ENCODE measurements at regions not wholly inside any gene's neighbourhood (a gene's known extent, or its start where the extent isn't known, plus 50 kb on each side); places are given as distances from the start of the nearest gene placed in this dataset.

- DNase-seq (ENCODE audit: low read depth), result no peak
- in situ Hi-C loops (cut with HindIII; ENCODE audit: low pct_unique_long_range_greater_than_20kb, low sequenced_read_pairs), result no loop called here
Observed at GRCh38 chr1:177472567-177472966, 301.8 kb downstream of the BRINP2 start.

- DNase-seq (ENCODE audit: low read depth), result no peak
- in situ Hi-C loops (cut with HindIII; ENCODE audit: low pct_unique_long_range_greater_than_20kb, low sequenced_read_pairs), result no loop called here
Observed at GRCh38 chr1:177471244-177471643, 300.5 kb downstream of the BRINP2 start.

GRCh38 chr1:177469519-177469918 lies 298.8 kb downstream of the BRINP2 start:
- DNase-seq (ENCODE audit: low read depth), result no peak
- in situ Hi-C loops (cut with HindIII; ENCODE audit: low pct_unique_long_range_greater_than_20kb, low sequenced_read_pairs), result no loop called here

- no peak for DNase-seq (ENCODE audit: low read depth)
- in situ Hi-C loops (cut with HindIII; ENCODE audit: low pct_unique_long_range_greater_than_20kb, low sequenced_read_pairs), result no loop called here
Observed at GRCh38 chr1:177466286-177466685, 295.5 kb downstream of the BRINP2 start.

- no peak for DNase-seq (ENCODE audit: low read depth)
- in situ Hi-C loops (cut with HindIII; ENCODE audit: low pct_unique_long_range_greater_than_20kb, low sequenced_read_pairs), result no loop called here
Observed at GRCh38 chr1:177464686-177465085, 293.9 kb downstream of the BRINP2 start.

- DNase-seq (ENCODE audit: low read depth), result no peak
- in situ Hi-C loops (cut with HindIII; ENCODE audit: low pct_unique_long_range_greater_than_20kb, low sequenced_read_pairs), result no loop called here
Observed at GRCh38 chr1:177451191-177451590, 280.4 kb downstream of the BRINP2 start.

- in situ Hi-C loops (cut with HindIII; ENCODE audit: low pct_unique_long_range_greater_than_20kb, low sequenced_read_pairs), result no loop called here
- DNase-seq (ENCODE audit: low read depth), result no peak
Observed at GRCh38 chr1:177448652-177449357, 278.0 kb downstream of the BRINP2 start.

- in situ Hi-C loops (cut with HindIII; ENCODE audit: low pct_unique_long_range_greater_than_20kb, low sequenced_read_pairs), result no loop called here
Observed at GRCh38 chr1:177448036-177448615, 277.4 kb downstream of the BRINP2 start.

GRCh38 chr1:177444997-177445746 lies 274.4 kb downstream of the BRINP2 start:
- in situ Hi-C loops (cut with HindIII; ENCODE audit: low pct_unique_long_range_greater_than_20kb, low sequenced_read_pairs), result no loop called here
- no peak for DNase-seq (ENCODE audit: low read depth)

More at GRCh38 chr1:177448036-177448615, 277.4 kb downstream of the BRINP2 start:
- DNase-seq (ENCODE audit: low read depth), result no peak

GRCh38 chr1:177443003-177443402 lies 272.2 kb downstream of the BRINP2 start:
- in situ Hi-C loops (cut with HindIII; ENCODE audit: low pct_unique_long_range_greater_than_20kb, low sequenced_read_pairs), result no loop called here
- no peak for DNase-seq (ENCODE audit: low read depth)

GRCh38 chr1:177442584-177442983 lies 271.8 kb downstream of the BRINP2 start:
- in situ Hi-C loops (cut with HindIII; ENCODE audit: low pct_unique_long_range_greater_than_20kb, low sequenced_read_pairs), result no loop called here

GRCh38 chr1:177441281-177441680 lies 270.5 kb downstream of the BRINP2 start:
- in situ Hi-C loops (cut with HindIII; ENCODE audit: low pct_unique_long_range_greater_than_20kb, low sequenced_read_pairs), result no loop called here
- DNase-seq (ENCODE audit: low read depth), result no peak

More at GRCh38 chr1:177442584-177442983, 271.8 kb downstream of the BRINP2 start:
- no peak for DNase-seq (ENCODE audit: low read depth)

- in situ Hi-C loops (cut with HindIII; ENCODE audit: low pct_unique_long_range_greater_than_20kb, low sequenced_read_pairs), result no loop called here
- no peak for DNase-seq (ENCODE audit: low read depth)
Observed at GRCh38 chr1:177440821-177441220, 270.1 kb downstream of the BRINP2 start.

- no peak for DNase-seq (ENCODE audit: low read depth)
- in situ Hi-C loops (cut with HindIII; ENCODE audit: low pct_unique_long_range_greater_than_20kb, low sequenced_read_pairs), result no loop called here
Observed at GRCh38 chr1:177439301-177439700, 268.5 kb downstream of the BRINP2 start.

- in situ Hi-C loops (cut with HindIII; ENCODE audit: low pct_unique_long_range_greater_than_20kb, low sequenced_read_pairs), result no loop called here
- DNase-seq (ENCODE audit: low read depth), result no peak
Observed at GRCh38 chr1:177435364-177435763, 264.6 kb downstream of the BRINP2 start.

GRCh38 chr1:177432897-177433296 lies 262.1 kb downstream of the BRINP2 start:
- in situ Hi-C loops (cut with HindIII; ENCODE audit: low pct_unique_long_range_greater_than_20kb, low sequenced_read_pairs), result no loop called here
- no peak for DNase-seq (ENCODE audit: low read depth)

GRCh38 chr1:177431123-177431522 lies 260.4 kb downstream of the BRINP2 start:
- in situ Hi-C loops (cut with HindIII; ENCODE audit: low pct_unique_long_range_greater_than_20kb, low sequenced_read_pairs), result no loop called here
- no peak for DNase-seq (ENCODE audit: low read depth)

GRCh38 chr1:177429234-177429633 lies 258.5 kb downstream of the BRINP2 start:
- in situ Hi-C loops (cut with HindIII; ENCODE audit: low pct_unique_long_range_greater_than_20kb, low sequenced_read_pairs), result no loop called here
- no peak for DNase-seq (ENCODE audit: low read depth)

GRCh38 chr1:177427811-177428210 lies 257.1 kb downstream of the BRINP2 start:
- in situ Hi-C loops (cut with HindIII; ENCODE audit: low pct_unique_long_range_greater_than_20kb, low sequenced_read_pairs), result no loop called here
- no peak for DNase-seq (ENCODE audit: low read depth)
